ENCODE measurements at regions not wholly inside any gene's neighbourhood (a gene's known extent, or its start where the extent isn't known, plus 50 kb on each side); places are given as distances from the start of the nearest gene placed in this dataset.

GRCh38 chr2:236498369-236498768 is 71.3 kb upstream of the ACKR3 start:
- 58% methylated on average over 7 of the region's 7 CpGs for whole genome bisulfite sequencing, 2 donors
- no peaks in the 10 kb centered on the region for H3K9me3 ChIP-seq

GRCh38 chr2:236499691-236500578 is 69.7 kb upstream of the ACKR3 start:
- peak overlapping the region in 2 of 3 donors; percentile 63 to 80 for H3K27ac ChIP-seq
- WGBS, 2 donors = 85 to 86% methylated on average over 14 of the region's 14 CpGs
- intact Hi-C loops (cut with DNase I) = no loop called here
- H3K4me3 ChIP-seq (replicated peaks in 1 of 3) = no peak overlapping the region
- H3K9me3 ChIP-seq = no peaks in the 10 kb centered on the region
- no peak for TF ChIP-seq CTCF (IDR thresholded peaks at IDR 0.05)
- no peak for TF ChIP-seq POLR2A (IDR thresholded peaks at IDR 0.05)
- no peak for DNase-seq
- peaks cover 0 to 4% of the 10 kb centered on the region in 2 donors for H3K36me3 ChIP-seq
- no peaks in the 10 kb centered on the region for H3K27me3 ChIP-seq
- peaks cover 17 to 21% of the 10 kb centered on the region in 2 donors for H3K4me1 ChIP-seq

More at GRCh38 chr2:236498369-236498768, 71.3 kb upstream of the ACKR3 start:
- intact Hi-C loops (cut with DNase I) = no loop called here
- peak overlapping the region; percentile 67 to 87 (median 80) for H3K27ac ChIP-seq
- peak; percentile 89 to 92 for DNase-seq
- H3K27me3 ChIP-seq = no peaks in the 10 kb centered on the region
- H3K4me1 ChIP-seq = peaks cover 15% of the 10 kb centered on the region in 2 donors
- H3K36me3 ChIP-seq = peaks cover 0 to 4% of the 10 kb centered on the region in 2 donors
- H3K4me3 ChIP-seq (replicated peaks in 1 of 3) = no peak overlapping the region
- no peak for TF ChIP-seq POLR2A (IDR thresholded peaks at IDR 0.05)
- peak in 1 of 6 experiments; percentile 3 for TF ChIP-seq CTCF (IDR thresholded peaks at IDR 0.05)

- 96% methylated on average over 6 of the region's 6 CpGs for WGBS, 2 donors
- no peak overlapping the region for H3K27ac ChIP-seq
- H3K36me3 ChIP-seq = peaks cover 0 to 4% of the 10 kb centered on the region in 2 donors
- H3K4me1 ChIP-seq = peaks cover 27 to 29% of the 10 kb centered on the region in 2 donors
- TF ChIP-seq POLR2A (IDR thresholded peaks at IDR 0.05) (no peak), CTCF (IDR thresholded peaks at IDR 0.05) (no peak)
- no peaks in the 10 kb centered on the region for H3K9me3 ChIP-seq
- DNase-seq = no peak
- no peaks in the 10 kb centered on the region for H3K27me3 ChIP-seq
- intact Hi-C loops (cut with DNase I) = no loop called here
- no peak overlapping the region for H3K4me3 ChIP-seq (replicated peaks in 1 of 3)
These were observed 68.6 kb upstream of the ACKR3 start for GRCh38 chr2:236501026-236501425.

GRCh38 chr2:236501531-236501930 is 68.1 kb upstream of the ACKR3 start:
- 89 to 96% methylated on average over 4 of the region's 4 CpGs for WGBS, 2 donors
- intact Hi-C loops (cut with DNase I) = no loop called here
- Histone ChIP-seq H3K36me3 (peaks cover 0 to 4% of the 10 kb centered on the region in 2 donors), H3K27ac (no peak overlapping the region), H3K9me3 (no peaks in the 10 kb centered on the region), H3K4me1 (peaks cover 30 to 32% of the 10 kb centered on the region in 2 donors), H3K27me3 (no peaks in the 10 kb centered on the region), H3K4me3 (replicated peaks in 1 of 3) (no peak overlapping the region)
- DNase-seq = no peak
- TF ChIP-seq POLR2A (IDR thresholded peaks at IDR 0.05) (no peak), CTCF (IDR thresholded peaks at IDR 0.05) (no peak)

- 28 to 64% methylated on average over 2 to 6 of the region's 6 CpGs for WGBS, 2 donors
- peak in 1 of 2 donors; percentile 25 for DNase-seq
These were observed 66.5 kb upstream of the ACKR3 start for GRCh38 chr2:236503100-236503499.

More at GRCh38 chr2:236503100-236503499, 66.5 kb upstream of the ACKR3 start:
- H3K27ac ChIP-seq = no peak overlapping the region
- H3K4me3 ChIP-seq (replicated peaks in 1 of 3) = no peak overlapping the region
- TF ChIP-seq CTCF (IDR thresholded peaks at IDR 0.05) (peak in 3 of 6 experiments; percentile 17 to 24 (median 21)), POLR2A (IDR thresholded peaks at IDR 0.05) (no peak)
- H3K4me1 ChIP-seq = peaks cover 34% of the 10 kb centered on the region in 2 donors
- no peaks in the 10 kb centered on the region for H3K27me3 ChIP-seq
- intact Hi-C loops (cut with DNase I) = no loop called here
- no peaks in the 10 kb centered on the region for H3K9me3 ChIP-seq
- no peaks in the 10 kb centered on the region for H3K36me3 ChIP-seq

All from thyroid gland (tissue), 4 donors.